ENCODE measurements at regions not wholly inside any gene's neighbourhood (a gene's known extent, or its start where the extent isn't known, plus 50 kb on each side); places are given as distances from the start of the nearest gene placed in this dataset.

DNA sequence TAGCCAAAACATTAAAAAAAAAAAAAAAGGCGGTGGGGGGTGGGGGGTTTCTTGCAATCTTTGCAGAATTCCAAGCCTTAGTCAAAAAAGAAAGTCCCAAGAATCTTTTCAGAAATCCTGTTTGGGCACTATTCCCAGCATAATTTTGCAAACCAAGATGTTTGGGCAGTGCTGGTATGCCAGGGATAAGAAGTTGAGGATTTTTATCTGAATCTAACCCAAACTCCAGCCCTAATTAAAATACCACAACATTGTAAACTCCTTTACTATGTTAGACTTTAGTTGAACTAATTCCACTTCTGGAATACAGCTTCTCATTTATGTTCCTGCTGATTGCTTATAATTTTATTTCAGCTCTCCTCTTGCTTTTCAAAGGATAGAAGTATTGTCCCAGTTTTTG, 504.1 kb upstream of the ADGRL2 start:
- Histone ChIP-seq H3K27me3 (ENCODE audit: control insufficient read depth, insufficient read depth, low read length, poor library complexity, severe bottlenecking) (no peaks in the 10 kb centered on the region), H3K9me3 (ENCODE audit: control insufficient read depth, low read length) (no peaks in the 10 kb centered on the region), H3K36me3 (ENCODE audit: control insufficient read depth, insufficient read depth, low read length) (no peaks in the 10 kb centered on the region), H3K27ac (ENCODE audit: low read depth, low read length) (no peak overlapping the region), H3K4me3 (ENCODE audit: low read length) (no peak overlapping the region), H3K9ac (ENCODE audit: extremely low read depth, low read length, poor library complexity, severe bottlenecking) (no peak overlapping the region), H3K4me1 (ENCODE audit: control insufficient read depth, insufficient read depth, low read length) (no peaks in the 10 kb centered on the region)
- WGBS, 2 experiments (ENCODE audit: insufficient coverage in 1 of 2, insufficient read length in 1 of 2) = 80% methylated on average over 1 of the region's 1 CpG; no CpG with 5 or more reads in 1 of the 2 experiments
- no peaks in the 10 kb centered on the region for H3K4me1 Mint-ChIP-seq
- TF ChIP-seq, protein P1, sequence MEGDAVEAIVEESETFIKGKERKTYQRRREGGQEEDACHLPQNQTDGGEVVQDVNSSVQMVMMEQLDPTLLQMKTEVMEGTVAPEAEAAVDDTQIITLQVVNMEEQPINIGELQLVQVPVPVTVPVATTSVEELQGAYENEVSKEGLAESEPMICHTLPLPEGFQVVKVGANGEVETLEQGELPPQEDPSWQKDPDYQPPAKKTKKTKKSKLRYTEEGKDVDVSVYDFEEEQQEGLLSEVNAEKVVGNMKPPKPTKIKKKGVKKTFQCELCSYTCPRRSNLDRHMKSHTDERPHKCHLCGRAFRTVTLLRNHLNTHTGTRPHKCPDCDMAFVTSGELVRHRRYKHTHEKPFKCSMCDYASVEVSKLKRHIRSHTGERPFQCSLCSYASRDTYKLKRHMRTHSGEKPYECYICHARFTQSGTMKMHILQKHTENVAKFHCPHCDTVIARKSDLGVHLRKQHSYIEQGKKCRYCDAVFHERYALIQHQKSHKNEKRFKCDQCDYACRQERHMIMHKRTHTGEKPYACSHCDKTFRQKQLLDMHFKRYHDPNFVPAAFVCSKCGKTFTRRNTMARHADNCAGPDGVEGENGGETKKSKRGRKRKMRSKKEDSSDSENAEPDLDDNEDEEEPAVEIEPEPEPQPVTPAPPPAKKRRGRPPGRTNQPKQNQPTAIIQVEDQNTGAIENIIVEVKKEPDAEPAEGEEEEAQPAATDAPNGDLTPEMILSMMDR (conservative IDR thresholded peaks at IDR 0.05) = no peak
- no peak overlapping the region for H3K4me3 Mint-ChIP-seq
- H3K36me3 Mint-ChIP-seq (ENCODE audit: low read depth) = no peaks in the 10 kb centered on the region
- DNase-seq = no peak
- no peaks in the 10 kb centered on the region for H3K27me3 Mint-ChIP-seq (ENCODE audit: insufficient read depth)
- H3K9me3 Mint-ChIP-seq = no peaks in the 10 kb centered on the region
- no peak overlapping the region for H3K27ac Mint-ChIP-seq

DNA sequence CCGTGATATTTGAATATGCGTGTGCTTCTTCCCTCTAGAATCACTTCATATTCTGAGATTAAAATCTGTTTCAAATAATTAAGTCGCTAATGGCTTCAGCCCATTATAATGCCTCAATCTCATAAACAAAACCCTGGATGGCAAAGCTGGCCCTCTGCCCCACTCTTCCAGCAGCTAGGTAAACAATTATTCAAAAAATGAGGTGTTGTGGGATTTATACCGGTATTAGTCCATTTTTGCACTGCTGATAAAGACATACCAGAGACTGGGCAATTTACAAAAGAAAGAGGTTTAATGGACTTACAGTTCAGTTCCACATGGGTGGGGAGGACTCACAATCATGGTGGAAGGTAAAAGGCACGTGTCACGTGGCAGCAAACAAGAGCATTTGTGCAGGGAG, 510.4 kb upstream of the ADGRL2 start:
- no peak overlapping the region for H3K4me3 Mint-ChIP-seq
- Histone ChIP-seq H3K27ac (ENCODE audit: low read depth, low read length) (no peak overlapping the region), H3K9ac (ENCODE audit: extremely low read depth, low read length, poor library complexity, severe bottlenecking) (no peak overlapping the region), H3K36me3 (ENCODE audit: control insufficient read depth, insufficient read depth, low read length) (no peaks in the 10 kb centered on the region), H3K4me3 (ENCODE audit: low read length) (no peak overlapping the region), H3K27me3 (ENCODE audit: control insufficient read depth, insufficient read depth, low read length, poor library complexity, severe bottlenecking) (no peaks in the 10 kb centered on the region), H3K4me1 (ENCODE audit: control insufficient read depth, insufficient read depth, low read length) (no peaks in the 10 kb centered on the region), H3K9me3 (ENCODE audit: control insufficient read depth, low read length) (no peaks in the 10 kb centered on the region)
- TF ChIP-seq, protein P1 (conservative IDR thresholded peaks at IDR 0.05) = no peak
- no peak for DNase-seq
- no peaks in the 10 kb centered on the region for H3K36me3 Mint-ChIP-seq (ENCODE audit: low read depth)
- no peaks in the 10 kb centered on the region for H3K4me1 Mint-ChIP-seq
- no peaks in the 10 kb centered on the region for H3K9me3 Mint-ChIP-seq
- no peaks in the 10 kb centered on the region for H3K27me3 Mint-ChIP-seq (ENCODE audit: insufficient read depth)
- no peak overlapping the region for H3K27ac Mint-ChIP-seq
- 90 to 93% methylated on average over 4 to 6 of the region's 6 CpGs for WGBS, 2 experiments (ENCODE audit: insufficient coverage in 1 of 2, insufficient read length in 1 of 2)

DNA sequence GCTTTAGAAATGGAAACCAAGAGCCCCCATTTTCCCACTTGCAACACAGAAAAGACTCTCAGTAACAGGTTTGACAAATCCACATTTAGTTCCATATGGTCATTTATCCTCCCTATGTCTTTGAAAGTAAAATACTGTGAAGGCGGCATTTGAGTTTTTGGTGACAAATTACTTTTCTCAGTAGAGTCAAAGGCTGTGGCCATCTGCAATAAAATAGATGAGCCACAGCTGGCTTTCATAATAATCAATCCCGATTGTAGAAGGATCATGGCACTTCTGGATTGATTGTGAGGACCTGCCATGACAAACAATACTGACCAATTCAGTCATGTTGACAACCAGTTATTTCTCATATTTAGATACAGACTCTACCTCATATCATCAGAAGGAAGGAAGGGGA, 512.0 kb upstream of the ADGRL2 start:
- no peaks in the 10 kb centered on the region for H3K36me3 ChIP-seq (ENCODE audit: control insufficient read depth, insufficient read depth, low read length)
- Mint-ChIP-seq H3K36me3 (ENCODE audit: low read depth) (no peaks in the 10 kb centered on the region), H3K4me1 (no peaks in the 10 kb centered on the region), H3K27me3 (ENCODE audit: insufficient read depth) (no peaks in the 10 kb centered on the region), H3K9me3 (no peaks in the 10 kb centered on the region), H3K4me3 (no peak overlapping the region), H3K27ac (no peak overlapping the region)
- no peak overlapping the region for H3K27ac ChIP-seq (ENCODE audit: low read depth, low read length)
- 91 to 100% methylated on average over 2 of the region's 2 CpGs for WGBS, 2 experiments (ENCODE audit: insufficient coverage in 1 of 2, insufficient read length in 1 of 2)
- no peak overlapping the region for H3K4me3 ChIP-seq (ENCODE audit: low read length)
- DNase-seq = no peak
- H3K9me3 ChIP-seq (ENCODE audit: control insufficient read depth, low read length) = no peaks in the 10 kb centered on the region
- no peak overlapping the region for H3K9ac ChIP-seq (ENCODE audit: extremely low read depth, low read length, poor library complexity, severe bottlenecking)
- H3K4me1 ChIP-seq (ENCODE audit: control insufficient read depth, insufficient read depth, low read length) = no peaks in the 10 kb centered on the region
- no peaks in the 10 kb centered on the region for H3K27me3 ChIP-seq (ENCODE audit: control insufficient read depth, insufficient read depth, low read length, poor library complexity, severe bottlenecking)
- TF ChIP-seq, protein P1 (conservative IDR thresholded peaks at IDR 0.05) = no peak

Measured in endodermal cell (in vitro differentiated cells).